ENCODE measurements at regions not wholly inside any gene's neighbourhood (a gene's known extent, or its start where the extent isn't known, plus 50 kb on each side); places are given as distances from the start of the nearest gene placed in this dataset.

- intact Hi-C loops (cut with DNase I), result no loop called here
- Histone ChIP-seq H3K4me3 (no peak overlapping the region), H3K27ac (no peak overlapping the region)
These were observed 661.8 kb upstream of the WWC1 start for GRCh38 chr5:167629634-167630033.

GRCh38 chr5:167631191-167631590, 660.3 kb upstream of the WWC1 start:
- intact Hi-C loops (cut with DNase I), result no loop called here
- Histone ChIP-seq H3K27me3 (no peaks in the 10 kb centered on the region), H3K9me3 (no peaks in the 10 kb centered on the region), H3K4me3 (no peak overlapping the region), H3K27ac (no peak overlapping the region), H3K36me3 (replicated peaks in 1 of 2; ENCODE audit: insufficient read depth in 1 of 2, low read depth in 2 of 2) (no peaks in the 10 kb centered on the region), H3K4me1 (no peaks in the 10 kb centered on the region)
- ATAC-seq (no peak), DNase-seq (no peak)
- WGBS, 2 donors, result 69 to 70% methylated on average over 7 of the region's 7 CpGs
- TF ChIP-seq POLR2A (IDR thresholded peaks at IDR 0.05) (no peak), CTCF (IDR thresholded peaks at IDR 0.05) (no peak)

More at GRCh38 chr5:167629634-167630033, 661.8 kb upstream of the WWC1 start:
- DNase-seq (no peak), ATAC-seq (no peak)
- H3K27me3 ChIP-seq, result no peaks in the 10 kb centered on the region
- no peaks in the 10 kb centered on the region for H3K36me3 ChIP-seq (replicated peaks in 1 of 2; ENCODE audit: insufficient read depth in 1 of 2, low read depth in 2 of 2)
- no peaks in the 10 kb centered on the region for H3K4me1 ChIP-seq
- H3K9me3 ChIP-seq, result no peaks in the 10 kb centered on the region
- WGBS, 2 donors, result 67 to 81% methylated on average over 3 of the region's 3 CpGs
- TF ChIP-seq CTCF (IDR thresholded peaks at IDR 0.05), result no peak
- TF ChIP-seq POLR2A (IDR thresholded peaks at IDR 0.05), result no peak

GRCh38 chr5:167633114-167633513, 658.3 kb upstream of the WWC1 start:
- Histone ChIP-seq H3K4me3 (no peak overlapping the region), H3K9me3 (no peaks in the 10 kb centered on the region), H3K27ac (no peak overlapping the region), H3K4me1 (no peaks in the 10 kb centered on the region), H3K27me3 (no peaks in the 10 kb centered on the region), H3K36me3 (replicated peaks in 1 of 2; ENCODE audit: insufficient read depth in 1 of 2, low read depth in 2 of 2) (no peaks in the 10 kb centered on the region)
- ATAC-seq, result no peak
- TF ChIP-seq POLR2A (IDR thresholded peaks at IDR 0.05), result no peak
- no peak for TF ChIP-seq CTCF (IDR thresholded peaks at IDR 0.05)
- no peak for DNase-seq
- WGBS, 2 donors, result 31 to 34% methylated on average over 3 of the region's 3 CpGs
- intact Hi-C loops (cut with DNase I), result no loop called here

GRCh38 chr5:167633931-167634341, 657.5 kb upstream of the WWC1 start:
- DNase-seq, result no peak
- Histone ChIP-seq H3K27ac (no peak overlapping the region), H3K9me3 (no peaks in the 10 kb centered on the region), H3K27me3 (no peaks in the 10 kb centered on the region), H3K4me1 (no peaks in the 10 kb centered on the region), H3K36me3 (replicated peaks in 1 of 2; ENCODE audit: insufficient read depth in 1 of 2, low read depth in 2 of 2) (no peaks in the 10 kb centered on the region), H3K4me3 (no peak overlapping the region)
- TF ChIP-seq POLR2A (IDR thresholded peaks at IDR 0.05), result no peak
- TF ChIP-seq CTCF (IDR thresholded peaks at IDR 0.05), result no peak
- intact Hi-C loops (cut with DNase I), result no loop called here
- 51 to 65% methylated on average over 2 of the region's 2 CpGs for WGBS, 2 donors
- no peak for ATAC-seq

GRCh38 chr5:167634432-167634831, 657.0 kb upstream of the WWC1 start:
- WGBS, 2 donors, result 0 to 4% methylated on average over 1 of the region's 1 CpG
- Histone ChIP-seq H3K9me3 (no peaks in the 10 kb centered on the region), H3K27ac (no peak overlapping the region), H3K4me1 (no peaks in the 10 kb centered on the region), H3K27me3 (no peaks in the 10 kb centered on the region), H3K4me3 (no peak overlapping the region), H3K36me3 (replicated peaks in 1 of 2; ENCODE audit: insufficient read depth in 1 of 2, low read depth in 2 of 2) (no peaks in the 10 kb centered on the region)
- intact Hi-C loops (cut with DNase I), result no loop called here
- no peak for DNase-seq
- no peak for TF ChIP-seq POLR2A (IDR thresholded peaks at IDR 0.05)
- TF ChIP-seq CTCF (IDR thresholded peaks at IDR 0.05), result no peak
- no peak for ATAC-seq
